Activated T-cell treated with anti-CD3 and anti-CD28 coated beads for 1 hour (primary cell): ENCODE measurements at regions not wholly inside any gene's neighbourhood (a gene's known extent, or its start where the extent isn't known, plus 50 kb on each side); places are given as distances from the start of the nearest gene placed in this dataset.

Source experiments
- DNase-seq: peaks from one replicate; pipeline ENCODE4 v3.0.0-alpha.2; 2020; ENCODE audit warnings: low read depth

- peak; percentile 54 for DNase-seq
Measured at GRCh38 chr1:201709564-201710295, 119.2 kb upstream of the IPO9 start.

GRCh38 chr1:201710632-201711597 is 118.0 kb upstream of the IPO9 start:
- no peak for DNase-seq

GRCh38 chr1:201711811-201712210 is 117.1 kb upstream of the IPO9 start:
- DNase-seq: no peak

GRCh38 chr1:201712387-201713085 is 116.4 kb upstream of the IPO9 start:
- no peak for DNase-seq

- DNase-seq: no peak
Measured at GRCh38 chr1:201713086-201713810, 115.7 kb upstream of the IPO9 start.

GRCh38 chr1:201714542-201715329 is 114.2 kb upstream of the IPO9 start:
- DNase-seq: no peak

- DNase-seq: no peak
Measured at GRCh38 chr1:201715351-201715750, 113.6 kb upstream of the IPO9 start.

- no peak for DNase-seq
Measured at GRCh38 chr1:201715801-201716741, 112.9 kb upstream of the IPO9 start.

- DNase-seq: no peak
Measured at GRCh38 chr1:201716742-201717135, 112.2 kb upstream of the IPO9 start.

- no peak for DNase-seq
Measured at GRCh38 chr1:201717286-201717685, 111.7 kb upstream of the IPO9 start.

- DNase-seq: no peak
Measured at GRCh38 chr1:201718346-201719202, 110.4 kb upstream of the IPO9 start.

GRCh38 chr1:201719812-201720521 is 109.0 kb upstream of the IPO9 start:
- no peak for DNase-seq

GRCh38 chr1:201720522-201720844 is 108.5 kb upstream of the IPO9 start:
- no peak for DNase-seq

- no peak for DNase-seq
Measured at GRCh38 chr1:201721082-201722049, 107.6 kb upstream of the IPO9 start.

GRCh38 chr1:201724039-201724765 is 104.8 kb upstream of the IPO9 start:
- DNase-seq: no peak

GRCh38 chr1:201724766-201725118 is 104.2 kb upstream of the IPO9 start:
- no peak for DNase-seq

GRCh38 chr1:201726700-201727099 is 102.3 kb upstream of the IPO9 start:
- no peak for DNase-seq
